PC-3 (cell line): ENCODE measurements at regions not wholly inside any gene's neighbourhood (a gene's known extent, or its start where the extent isn't known, plus 50 kb on each side); places are given as distances from the start of the nearest gene placed in this dataset.

Source experiments
- ATAC-seq: fragments of 200-7000 bp; cut with Tn5 transposase; 2 replicates; pipeline ENCODE4 v1.9.1; 2020; ENCODE audit warnings: mild to moderate bottlenecking, moderate library complexity
- BruUV-seq: library from RNA; stranded (reverse); fragments of 400-500 nt; replicated peaks from 2 replicates; lab custom pipeline; 2021; lab: Mats Ljungman, UMichigan
- CTCF ChIA-PET: fragments of 300-600 bp; sonication (Branson Sonifier 250); formaldehyde crosslinking; loops from one replicate; lab custom pipeline; 2022; ENCODE audit warnings: antibody characterized with exemption; lab: Charles Lee
- POLR2A ChIA-PET: fragments of 300-600 bp; sonication (Branson Sonifier 250); formaldehyde crosslinking; loops from one replicate; lab custom pipeline; 2022; ENCODE audit warnings: antibody characterized with exemption; ENCODE audit not compliant: unreplicated experiment; lab: Charles Lee
- DNase-seq: peaks from one replicate; pipeline ENCODE4 v3.0.0-alpha.2; 2015
- H2AFZ ChIP-seq: fragments of 300-600 bp; sonication (generic); 2 replicates; pipeline ENCODE4 v1.6.0; 2016; ENCODE audit warnings: antibody characterized with exemption, low read length
- H3F3A ChIP-seq: fragments of 300-600 bp; sonication (generic); one replicate; pipeline ENCODE4 v1.6.0; 2017; ENCODE audit warnings: antibody characterized with exemption, low read length, control low read depth, mild to moderate bottlenecking; ENCODE audit not compliant: unreplicated experiment
- H3K27ac ChIP-seq: fragments of 300-600 bp; sonication (generic); 2 replicates; pipeline ENCODE4 v1.5.1; 2016; ENCODE audit warnings: mild to moderate bottlenecking, low read length
- H3K27me3 ChIP-seq: fragments of 300-600 bp; sonication (generic); 2 replicates; pipeline ENCODE4 v1.6.1; 2016; ENCODE audit warnings: low read length, mixed read lengths
- H3K36me3 ChIP-seq: fragments of 300-600 bp; sonication (generic); 2 replicates; pipeline ENCODE4 v1.6.1; 2016; ENCODE audit warnings: low read depth, mixed run types, low read length, mixed read lengths
- H3K4me1 ChIP-seq: fragments of 300-600 bp; sonication (generic); 2 replicates; pipeline ENCODE4 v1.5.1; 2016; ENCODE audit warnings: low read length; ENCODE audit not compliant: insufficient read depth
- H3K4me2 ChIP-seq: fragments of 300-600 bp; sonication (generic); 2 replicates; pipeline ENCODE4 v1.6.0; 2016; ENCODE audit warnings: low read length
- H3K4me3 ChIP-seq: fragments of 300-600 bp; sonication (generic); 2 replicates; pipeline ENCODE4 v1.5.1; 2016; ENCODE audit warnings: mild to moderate bottlenecking, low read length, mixed read lengths
- H3K79me2 ChIP-seq: fragments of 300-600 bp; sonication (generic); 2 replicates; pipeline ENCODE4 v1.6.1; 2017; ENCODE audit warnings: low read length, mixed read lengths
- H3K9ac ChIP-seq: fragments of 300-600 bp; sonication (generic); 2 replicates; pipeline ENCODE4 v1.6.0; 2016; ENCODE audit warnings: mild to moderate bottlenecking, low read length
- H3K9me2 ChIP-seq: fragments of 300-600 bp; sonication (generic); replicated peaks from 2 replicates; pipeline ENCODE4 v1.6.1; 2016; ENCODE audit warnings: mixed run types, low read length, mixed read lengths
- H3K9me3 ChIP-seq: fragments of 300-600 bp; sonication (generic); 2 replicates; pipeline ENCODE4 v1.6.1; 2016; ENCODE audit warnings: low read length, mixed read lengths
- H4K20me1 ChIP-seq: fragments of 300-600 bp; sonication (generic); 2 replicates; pipeline ENCODE4 v1.6.1; 2016; ENCODE audit warnings: low read length, mixed read lengths
- EZH2 ChIP-seq: fragments of 300-600 bp; sonication (generic); IDR thresholded peaks from one replicate; pipeline ENCODE4 v1.6.1; 2017; ENCODE audit warnings: antibody characterized with exemption, mild to moderate bottlenecking, low read length; ENCODE audit not compliant: unreplicated experiment
- EZH2phosphoT487 ChIP-seq: fragments of 300-600 bp; sonication (generic); IDR thresholded peaks from 2 replicates; pipeline ENCODE4 v1.6.1; 2018; ENCODE audit warnings: mild to moderate bottlenecking, antibody characterized with exemption, low read length, borderline replicate concordance
- intact Hi-C: fragments of 100-400 bp; cut with micrococcal nuclease; formaldehyde crosslinking; loops from 2 replicates; pipeline ENCODE4 v1.9.0; 2023
- TF ChIP-seq, protein P1 (sequence below): fragments of 300-600 bp; sonication (generic); conservative IDR thresholded peaks from 2 replicates; pipeline ENCODE4 v1.5.1; 2017; ENCODE audit warnings: antibody characterized with exemption, low read depth, mild to moderate bottlenecking, low read length

DNA sequence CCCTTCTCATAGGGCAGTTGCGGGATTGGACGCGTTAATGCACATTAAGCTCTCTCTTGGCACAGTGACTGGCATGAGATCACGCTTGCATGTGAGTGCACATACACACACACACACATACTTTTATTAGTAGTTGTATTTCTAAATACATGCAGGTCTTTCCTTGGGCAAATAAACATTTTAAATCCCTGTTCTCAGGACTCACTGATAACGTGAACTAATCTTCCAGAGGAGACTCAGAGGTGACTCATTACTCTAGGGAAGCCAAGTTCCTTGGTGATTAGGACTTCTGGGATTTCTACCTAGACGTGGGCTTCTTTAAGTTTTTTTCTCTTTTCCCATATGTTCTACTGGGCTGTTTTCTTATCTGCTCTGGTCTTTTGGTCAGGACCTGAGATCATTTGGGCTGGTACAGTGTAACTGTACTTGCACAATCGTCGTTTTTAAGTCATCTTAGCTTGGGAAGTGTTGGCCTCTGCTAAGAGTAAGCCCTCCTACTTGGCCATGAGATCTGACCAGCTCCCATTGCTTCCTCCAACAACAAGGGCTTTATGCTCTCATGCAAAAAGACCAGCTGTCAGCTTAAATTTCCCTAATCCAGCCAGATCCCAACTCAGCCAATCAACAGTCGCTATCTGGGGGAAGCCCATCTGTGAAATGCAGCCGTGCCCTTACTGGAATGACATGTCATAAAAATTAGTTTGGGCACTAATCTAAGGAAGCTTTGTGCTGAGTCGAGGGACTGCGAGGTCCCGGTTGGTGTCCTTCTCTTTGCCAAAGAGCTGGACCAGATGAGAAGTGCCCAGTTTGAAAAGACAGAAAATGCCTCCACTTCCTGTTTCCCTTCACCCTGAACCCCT, 176.4 kb upstream of the ANKRD55 start:
- peaks cover 7% of the 10 kb centered on the region; the same call in 1 of the 2 replicates for H3K4me1 ChIP-seq
- intact Hi-C loops: no loop called here
- H3K9me2 ChIP-seq: no peaks in the 10 kb centered on the region
- no peak overlapping the region for H3K9ac ChIP-seq
- ATAC-seq (peak; percentile 56), DNase-seq (peak; percentile 65)
- no peak overlapping the region for H3K4me3 ChIP-seq
- H3K9me3 ChIP-seq: no peaks in the 10 kb centered on the region
- H3K36me3 ChIP-seq: no peaks in the 10 kb centered on the region
- 0 out of 2 replicates have a peak overlapping the region, but pooled peaks have one; percentile 17 for H3K27ac ChIP-seq
- TF ChIP-seq, protein P1, sequence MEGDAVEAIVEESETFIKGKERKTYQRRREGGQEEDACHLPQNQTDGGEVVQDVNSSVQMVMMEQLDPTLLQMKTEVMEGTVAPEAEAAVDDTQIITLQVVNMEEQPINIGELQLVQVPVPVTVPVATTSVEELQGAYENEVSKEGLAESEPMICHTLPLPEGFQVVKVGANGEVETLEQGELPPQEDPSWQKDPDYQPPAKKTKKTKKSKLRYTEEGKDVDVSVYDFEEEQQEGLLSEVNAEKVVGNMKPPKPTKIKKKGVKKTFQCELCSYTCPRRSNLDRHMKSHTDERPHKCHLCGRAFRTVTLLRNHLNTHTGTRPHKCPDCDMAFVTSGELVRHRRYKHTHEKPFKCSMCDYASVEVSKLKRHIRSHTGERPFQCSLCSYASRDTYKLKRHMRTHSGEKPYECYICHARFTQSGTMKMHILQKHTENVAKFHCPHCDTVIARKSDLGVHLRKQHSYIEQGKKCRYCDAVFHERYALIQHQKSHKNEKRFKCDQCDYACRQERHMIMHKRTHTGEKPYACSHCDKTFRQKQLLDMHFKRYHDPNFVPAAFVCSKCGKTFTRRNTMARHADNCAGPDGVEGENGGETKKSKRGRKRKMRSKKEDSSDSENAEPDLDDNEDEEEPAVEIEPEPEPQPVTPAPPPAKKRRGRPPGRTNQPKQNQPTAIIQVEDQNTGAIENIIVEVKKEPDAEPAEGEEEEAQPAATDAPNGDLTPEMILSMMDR: no peak
- TF ChIP-seq EZH2phosphoT487 (no peak), EZH2 (no peak)
- no peak overlapping the region for H3K4me2 ChIP-seq
- no peaks in the 10 kb centered on the region for H4K20me1 ChIP-seq
- no TSS peak for BruUV-seq
- POLR2A ChIA-PET: no interaction called here
- CTCF ChIA-PET: interaction anchor here (0.6 kb wide), 1 partner anchor 60 kb away, joined by 8 read pairs; no protein-coding TSS in a partner anchor
- H3F3A ChIP-seq: no peaks in the 10 kb centered on the region
- H2AFZ ChIP-seq: no peak overlapping the region
- no peaks in the 10 kb centered on the region for H3K27me3 ChIP-seq
- H3K79me2 ChIP-seq: no peaks in the 10 kb centered on the region

DNA sequence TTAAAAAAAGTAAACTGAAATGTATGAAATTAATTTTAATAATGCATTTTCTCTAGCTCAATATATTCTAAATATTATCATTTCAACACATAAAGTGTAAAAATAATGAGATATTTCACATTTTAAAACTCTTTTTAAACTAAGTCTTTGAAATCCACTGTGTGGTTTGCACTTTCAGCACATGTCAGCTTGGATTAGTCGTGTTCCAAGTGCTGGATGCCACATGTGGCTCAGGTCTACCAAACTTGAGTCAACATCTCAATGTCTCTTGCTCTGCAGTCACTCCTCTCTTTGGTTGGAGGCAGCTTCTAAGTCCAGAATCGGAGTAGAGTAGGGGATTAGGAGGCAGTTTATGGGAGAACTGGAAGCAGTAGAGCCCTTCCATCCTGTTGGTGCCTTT, 173.7 kb upstream of the ANKRD55 start:
- H3K4me1 ChIP-seq: peaks cover 7% of the 10 kb centered on the region; the same call in 1 of the 2 replicates
- intact Hi-C loops: no loop called here
- no peaks in the 10 kb centered on the region for H3K9me3 ChIP-seq
- no peaks in the 10 kb centered on the region for H3F3A ChIP-seq
- no peak overlapping the region for H3K9ac ChIP-seq
- TF ChIP-seq, protein P1: no peak
- TF ChIP-seq EZH2 (no peak), EZH2phosphoT487 (no peak)
- CTCF ChIA-PET: no interaction called here
- no peaks in the 10 kb centered on the region for H3K79me2 ChIP-seq
- no peaks in the 10 kb centered on the region for H3K36me3 ChIP-seq
- H3K4me2 ChIP-seq: no peak overlapping the region
- no peak overlapping the region for H3K27ac ChIP-seq
- H2AFZ ChIP-seq: no peak overlapping the region
- no TSS peak for BruUV-seq
- POLR2A ChIA-PET: no interaction called here
- no peak overlapping the region for H3K4me3 ChIP-seq
- no peak for ATAC-seq
- H3K27me3 ChIP-seq: no peaks in the 10 kb centered on the region
- H4K20me1 ChIP-seq: no peaks in the 10 kb centered on the region
- no peak for DNase-seq
- H3K9me2 ChIP-seq: no peaks in the 10 kb centered on the region

DNA sequence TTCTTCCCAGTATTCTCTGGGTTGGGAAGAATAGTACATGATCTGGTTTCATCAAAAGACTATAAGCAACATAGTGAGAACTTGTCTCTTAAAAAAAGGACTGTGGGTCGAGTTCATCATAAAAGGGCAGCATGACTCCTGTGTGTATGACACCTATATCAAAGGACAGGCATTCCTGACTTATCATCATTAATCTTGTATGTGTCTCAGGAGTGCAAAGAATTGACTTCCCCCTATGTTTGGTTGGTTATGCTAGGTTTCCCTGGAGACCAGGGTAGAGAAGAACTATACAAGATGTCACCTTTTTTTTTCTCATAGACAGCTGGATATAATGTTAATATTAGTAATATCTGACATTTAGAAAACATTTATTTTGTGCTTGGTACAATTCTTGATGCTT, 173.1 kb upstream of the ANKRD55 start:
- Histone ChIP-seq H4K20me1 (no peaks in the 10 kb centered on the region), H3K4me3 (no peak overlapping the region), H3F3A (no peaks in the 10 kb centered on the region), H3K4me1 (peaks cover 7% of the 10 kb centered on the region; the same call in 1 of the 2 replicates), H3K79me2 (no peaks in the 10 kb centered on the region), H3K36me3 (no peaks in the 10 kb centered on the region), H3K4me2 (no peak overlapping the region), H3K27ac (no peak overlapping the region), H3K27me3 (no peaks in the 10 kb centered on the region), H3K9me2 (no peaks in the 10 kb centered on the region), H3K9ac (no peak overlapping the region), H3K9me3 (no peaks in the 10 kb centered on the region), H2AFZ (no peak overlapping the region)
- DNase-seq: no peak
- CTCF ChIA-PET: no interaction called here
- TF ChIP-seq, protein P1: no peak
- TF ChIP-seq EZH2phosphoT487 (no peak), EZH2 (no peak)
- ATAC-seq: no peak
- BruUV-seq: no TSS peak
- intact Hi-C loops: no loop called here
- POLR2A ChIA-PET: no interaction called here
